ENCODE measurements at regions not wholly inside any gene's neighbourhood (a gene's known extent, or its start where the extent isn't known, plus 50 kb on each side); places are given as distances from the start of the nearest gene placed in this dataset.

DNA sequence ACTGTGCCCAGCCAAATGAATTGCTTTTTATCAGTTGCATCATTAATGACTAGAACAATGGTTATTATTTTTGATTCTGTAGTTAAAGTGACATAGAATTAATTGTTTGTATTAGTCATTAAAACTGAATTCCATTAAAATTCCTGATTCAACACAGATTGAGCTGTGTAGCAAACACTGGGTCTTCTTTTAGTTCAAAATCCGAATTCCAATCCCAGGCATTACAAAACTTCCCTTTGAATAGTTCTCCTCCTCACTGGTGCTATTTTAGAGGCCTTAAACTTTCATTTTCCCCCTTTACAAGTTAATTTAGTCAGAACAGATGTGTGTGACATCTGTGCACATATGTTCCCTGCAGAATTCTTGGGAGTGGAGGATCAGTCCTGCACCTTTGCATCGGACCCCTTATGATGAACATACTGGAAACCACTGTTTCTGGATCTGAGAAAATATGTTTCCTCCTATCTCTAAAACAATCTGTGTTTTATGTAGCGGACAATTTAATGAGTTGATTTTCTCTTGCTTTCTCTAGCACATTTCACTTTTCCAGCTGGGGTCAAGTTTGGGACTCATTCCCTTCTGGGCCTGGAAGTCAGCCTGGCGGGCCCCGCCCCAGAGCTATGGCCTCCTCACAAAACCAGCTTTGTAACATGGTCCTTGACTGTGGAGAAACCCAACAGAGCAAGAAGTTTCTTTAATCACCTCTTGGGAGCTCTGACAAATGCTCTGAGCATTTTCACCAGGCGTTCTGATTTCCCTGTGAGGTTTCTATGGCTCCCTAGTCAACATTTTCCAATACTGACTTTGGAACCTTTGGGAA, 87.9 kb upstream of the MAMDC2 start:
- Mint-ChIP-seq H3K27ac (no peak overlapping the region), H3K36me3 (no peaks in the 10 kb centered on the region), H3K9me3 (no peaks in the 10 kb centered on the region), H3K27me3 (peaks cover 3% of the 10 kb centered on the region), H3K4me1 (no peaks in the 10 kb centered on the region), H3K4me3 (no peak overlapping the region)
- ATAC-seq (ENCODE audit: low read depth) (no peak), DNase-seq (ENCODE audit: low spot score in 2 of 2) (no peak)

DNA sequence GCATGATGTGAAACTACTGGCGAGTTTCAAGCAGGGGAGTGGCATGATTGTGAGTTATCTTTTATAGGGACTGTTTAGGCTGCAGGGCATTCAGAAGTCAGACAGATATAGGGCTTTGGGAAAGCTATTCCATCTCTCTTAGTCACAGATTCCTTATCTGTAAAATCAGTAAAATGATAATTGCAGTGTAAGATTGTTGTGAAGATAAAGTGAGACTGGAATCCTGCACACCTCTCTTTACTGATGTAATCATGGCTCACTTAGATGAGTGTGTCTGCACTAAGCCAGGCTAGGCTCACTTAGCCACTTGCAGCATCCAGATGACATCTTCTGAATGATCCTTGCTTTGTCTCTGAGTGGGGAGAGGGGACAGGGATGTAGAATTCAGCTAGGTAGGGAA, 81.8 kb upstream of the MAMDC2 start:
- Mint-ChIP-seq H3K27me3 (peaks cover 6% of the 10 kb centered on the region), H3K4me3 (no peak overlapping the region), H3K4me1 (no peaks in the 10 kb centered on the region), H3K27ac (no peak overlapping the region), H3K9me3 (no peaks in the 10 kb centered on the region), H3K36me3 (no peaks in the 10 kb centered on the region)
- ATAC-seq (ENCODE audit: low read depth) (no peak), DNase-seq (ENCODE audit: low spot score in 2 of 2) (no peak)

DNA sequence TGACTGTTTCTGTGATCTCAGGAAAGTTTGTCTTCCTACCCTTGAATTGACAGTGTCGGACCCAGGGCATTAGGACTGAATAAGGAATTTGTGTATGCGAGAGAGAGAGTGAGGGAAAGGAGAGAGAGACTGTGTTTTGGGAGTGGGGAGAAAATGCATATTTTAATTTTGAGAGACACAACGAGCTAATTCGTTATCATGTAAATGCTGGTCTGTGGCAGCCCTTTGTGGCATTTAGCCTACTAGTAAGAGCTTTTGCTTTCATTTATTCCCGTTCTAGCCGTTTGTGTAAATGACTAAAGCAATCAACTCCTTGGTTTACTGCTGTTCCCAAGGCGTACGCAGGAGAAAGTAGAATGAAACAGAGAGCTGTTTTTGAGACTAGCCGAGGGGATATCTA, 79.8 kb upstream of the MAMDC2 start:
- Mint-ChIP-seq H3K36me3 (no peaks in the 10 kb centered on the region), H3K4me1 (no peaks in the 10 kb centered on the region), H3K27ac (no peak overlapping the region), H3K27me3 (peaks cover 8% of the 10 kb centered on the region), H3K9me3 (no peaks in the 10 kb centered on the region), H3K4me3 (no peak overlapping the region)
- ATAC-seq (ENCODE audit: low read depth) (no peak), DNase-seq (ENCODE audit: low spot score in 2 of 2) (no peak)

DNA sequence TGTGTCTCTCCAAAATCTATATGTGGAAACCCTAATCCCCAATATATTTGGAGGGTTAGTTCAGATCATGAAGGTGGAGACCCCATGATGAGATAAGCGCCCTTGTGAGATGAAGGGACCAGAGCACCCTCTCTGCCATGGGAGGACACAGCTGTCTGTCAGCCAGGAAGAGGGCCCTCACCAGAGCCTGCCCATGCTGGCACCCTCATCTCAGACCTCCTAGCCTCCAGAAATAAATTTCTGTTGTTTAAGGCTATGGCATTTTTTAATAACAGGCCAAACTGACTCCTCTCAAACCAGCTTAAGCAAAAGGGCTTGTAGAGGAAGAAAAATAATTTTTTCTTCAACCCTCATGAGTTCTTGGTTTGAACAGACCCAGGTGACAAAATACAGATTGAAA, 79.2 kb upstream of the MAMDC2 start:
- ATAC-seq (ENCODE audit: low read depth): no peak
- no peaks in the 10 kb centered on the region for H3K36me3 Mint-ChIP-seq
- peaks cover 8% of the 10 kb centered on the region for H3K27me3 Mint-ChIP-seq
- H3K4me1 Mint-ChIP-seq: no peaks in the 10 kb centered on the region
- H3K4me3 Mint-ChIP-seq: no peak overlapping the region
- H3K27ac Mint-ChIP-seq: no peak overlapping the region
- DNase-seq (ENCODE audit: low spot score in 2 of 2): no peak
- H3K9me3 Mint-ChIP-seq: no peaks in the 10 kb centered on the region

DNA sequence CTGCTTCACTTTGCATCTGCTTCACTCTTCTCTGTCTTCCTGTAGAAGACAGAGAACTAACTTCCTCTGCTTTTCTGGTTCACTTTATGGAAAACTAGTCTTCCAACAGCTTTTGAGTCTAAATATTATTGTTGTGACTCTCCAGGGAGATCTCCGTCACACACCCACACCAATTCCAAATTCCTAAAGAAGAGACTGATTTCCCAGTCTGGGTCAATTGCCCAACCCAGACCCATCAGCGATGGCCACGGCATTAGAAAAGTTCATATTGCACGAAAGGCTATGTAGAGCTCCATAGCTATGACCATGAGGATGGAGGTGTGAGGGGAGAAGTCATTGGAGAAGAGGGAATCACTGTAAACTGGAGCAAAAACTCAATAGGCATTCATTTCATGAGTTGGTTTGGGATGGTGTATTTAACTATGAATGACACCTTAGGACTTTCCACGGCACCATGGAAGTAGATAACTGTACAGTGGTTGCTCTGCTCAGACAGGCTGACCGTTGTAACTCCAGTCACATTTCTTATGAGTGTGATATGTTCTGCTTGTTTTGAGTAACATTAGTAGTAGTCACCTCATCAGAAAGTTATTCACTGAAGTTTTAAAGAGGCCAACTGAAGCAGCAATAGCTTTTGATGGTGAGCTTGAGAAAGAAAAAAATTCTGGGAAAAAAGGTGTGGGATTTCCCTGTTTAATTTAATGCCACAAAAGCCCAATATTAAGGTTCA, 78.1 kb upstream of the MAMDC2 start:
- Mint-ChIP-seq H3K9me3 (no peaks in the 10 kb centered on the region), H3K4me3 (no peak overlapping the region), H3K27me3 (peaks cover 8% of the 10 kb centered on the region), H3K27ac (no peak overlapping the region), H3K36me3 (no peaks in the 10 kb centered on the region), H3K4me1 (no peaks in the 10 kb centered on the region)
- DNase-seq (ENCODE audit: low spot score in 2 of 2): no peak
- no peak for ATAC-seq (ENCODE audit: low read depth)

DNA sequence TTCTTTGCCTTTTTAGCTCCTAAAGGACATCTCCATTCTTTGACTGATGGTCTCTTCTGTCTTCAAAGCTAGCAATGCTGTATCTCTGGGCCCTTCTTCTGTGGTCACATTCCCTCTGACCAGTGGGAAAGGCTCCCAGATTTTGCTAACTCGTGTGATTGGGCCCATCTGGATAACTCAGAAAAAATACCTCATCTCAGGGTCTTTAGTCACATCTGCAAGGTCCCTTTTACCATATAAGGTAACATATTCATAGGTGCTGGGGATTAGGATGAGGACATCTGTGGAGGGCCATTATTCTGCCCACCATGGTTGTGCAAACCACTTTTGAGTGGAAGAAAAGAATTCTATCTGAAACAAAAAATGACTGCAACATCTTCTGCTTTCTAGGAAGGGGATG, 76.3 kb upstream of the MAMDC2 start:
- Mint-ChIP-seq H3K9me3 (no peaks in the 10 kb centered on the region), H3K27me3 (peaks cover 6% of the 10 kb centered on the region), H3K4me3 (no peak overlapping the region), H3K4me1 (no peaks in the 10 kb centered on the region), H3K27ac (no peak overlapping the region), H3K36me3 (no peaks in the 10 kb centered on the region)
- ATAC-seq (ENCODE audit: low read depth): no peak
- DNase-seq (ENCODE audit: low spot score in 2 of 2): no peak

DNA sequence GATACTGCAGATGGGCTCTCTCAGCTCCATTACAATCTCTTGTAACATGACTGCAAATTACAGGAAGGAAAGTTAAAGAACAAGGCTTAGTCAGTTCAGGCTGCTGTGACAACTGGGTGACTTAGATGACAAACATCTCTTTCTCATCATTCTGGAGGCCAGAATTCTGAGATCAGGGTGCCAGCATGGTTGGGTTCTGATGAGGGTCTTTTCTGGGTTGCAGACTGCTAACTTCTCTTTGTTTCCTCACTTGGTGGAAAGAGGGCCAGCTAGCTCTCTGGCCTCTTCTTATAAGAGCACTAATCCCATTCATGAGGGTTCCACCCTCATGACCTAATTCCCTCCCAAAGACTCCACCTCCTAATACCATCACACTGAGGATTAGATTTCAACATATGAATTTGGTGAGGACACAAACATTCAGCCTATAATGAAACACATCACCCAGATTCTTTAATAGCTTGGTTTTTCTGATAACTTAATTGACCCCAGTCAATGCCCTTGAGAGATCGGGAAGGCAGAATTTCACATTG, 73.6 kb upstream of the MAMDC2 start:
- no peak for DNase-seq (ENCODE audit: low spot score in 2 of 2)
- ATAC-seq (ENCODE audit: low read depth): no peak
- Mint-ChIP-seq H3K27ac (no peak overlapping the region), H3K27me3 (peaks cover 10% of the 10 kb centered on the region), H3K9me3 (no peaks in the 10 kb centered on the region), H3K4me1 (no peaks in the 10 kb centered on the region), H3K36me3 (no peaks in the 10 kb centered on the region), H3K4me3 (no peak overlapping the region)

DNA sequence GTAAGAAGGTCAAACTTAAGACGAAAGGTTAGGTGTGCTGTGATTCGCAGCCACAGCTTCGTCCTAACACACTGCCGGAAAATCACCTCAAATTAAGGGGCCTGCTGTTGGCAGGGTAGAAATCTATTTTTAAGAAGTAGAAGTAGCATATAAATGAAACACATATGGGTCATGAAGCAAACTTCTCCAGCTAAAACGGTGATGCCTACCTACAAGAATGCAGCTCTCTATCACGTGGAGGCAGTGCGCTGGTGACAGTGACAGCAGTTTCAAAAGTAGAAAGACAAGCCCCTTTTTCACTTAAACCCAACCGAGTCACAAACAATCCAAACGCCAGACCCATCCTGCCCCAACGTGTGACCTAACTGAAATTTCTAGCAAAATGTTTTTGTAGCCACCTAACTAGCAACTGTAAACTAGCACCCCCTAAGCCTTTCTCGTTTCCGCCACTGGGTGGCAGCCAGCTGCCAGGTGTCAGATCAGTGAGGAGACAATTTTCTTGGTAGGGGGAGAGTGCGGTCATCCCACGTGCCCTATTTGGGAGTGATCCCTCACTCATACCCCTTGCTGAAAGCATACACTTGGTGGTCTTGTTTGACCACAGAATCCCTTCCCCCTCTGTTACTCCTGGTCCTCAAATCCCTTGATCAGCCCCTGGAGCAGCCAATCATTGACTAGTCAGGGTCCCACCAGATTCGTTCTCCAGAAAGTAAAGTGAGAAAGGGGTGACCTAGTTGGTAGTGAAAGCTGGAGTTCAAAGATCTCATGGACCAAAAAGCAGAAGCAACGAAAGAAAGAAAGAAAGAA, 71.8 kb upstream of the MAMDC2 start:
- Mint-ChIP-seq H3K9me3 (no peaks in the 10 kb centered on the region), H3K27ac (no peak overlapping the region), H3K27me3 (peaks cover 11% of the 10 kb centered on the region), H3K36me3 (no peaks in the 10 kb centered on the region), H3K4me3 (no peak overlapping the region), H3K4me1 (no peaks in the 10 kb centered on the region)
- DNase-seq (ENCODE audit: low spot score in 2 of 2) (peak; percentile 30 to 31), ATAC-seq (ENCODE audit: low read depth) (no peak)

DNA sequence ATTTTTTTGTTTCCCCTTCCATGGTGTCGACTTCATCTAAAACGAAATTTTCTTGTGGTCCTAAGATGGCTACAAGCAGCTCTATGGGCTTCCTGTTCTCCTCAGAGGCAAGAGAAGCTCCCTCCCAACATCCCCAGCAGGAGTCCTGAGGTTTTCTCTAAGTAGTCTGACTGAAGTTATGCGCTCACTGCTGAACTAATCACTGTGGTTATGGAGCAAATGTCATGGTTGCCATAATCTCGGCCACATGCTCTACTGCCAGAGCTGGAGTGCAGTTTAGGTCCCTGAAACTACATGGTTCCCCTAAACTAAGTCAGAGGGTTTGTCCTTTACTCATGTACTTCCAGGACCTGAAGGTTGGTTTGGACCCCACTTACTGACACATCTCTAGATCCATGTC, 68.0 kb upstream of the MAMDC2 start:
- no peaks in the 10 kb centered on the region for H3K9me3 Mint-ChIP-seq
- no peak overlapping the region for H3K27ac Mint-ChIP-seq
- H3K4me1 Mint-ChIP-seq: no peaks in the 10 kb centered on the region
- no peak for ATAC-seq (ENCODE audit: low read depth)
- H3K36me3 Mint-ChIP-seq: no peaks in the 10 kb centered on the region
- no peak overlapping the region for H3K4me3 Mint-ChIP-seq
- DNase-seq (ENCODE audit: low spot score in 2 of 2): no peak
- peaks cover 16% of the 10 kb centered on the region for H3K27me3 Mint-ChIP-seq

DNA sequence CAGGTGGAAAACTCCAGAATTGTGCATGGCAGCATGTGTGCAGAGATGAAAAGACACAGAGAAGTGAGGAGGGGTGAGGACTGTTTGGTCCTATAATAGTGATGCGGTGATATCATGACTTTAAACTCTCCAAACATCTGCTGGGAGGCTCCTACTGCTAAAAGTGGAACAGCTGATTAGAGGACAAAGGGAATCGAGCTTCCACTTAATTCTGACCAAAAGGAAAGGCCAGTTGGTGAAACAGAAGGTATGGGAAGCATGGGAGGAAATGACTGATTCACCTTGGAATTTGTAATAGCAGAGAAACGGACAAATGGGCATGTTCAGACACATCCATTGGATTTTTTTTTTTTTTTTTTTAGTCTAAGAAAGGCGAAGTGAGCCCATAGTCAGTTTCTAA, 67.5 kb upstream of the MAMDC2 start:
- ATAC-seq (ENCODE audit: low read depth): no peak
- Mint-ChIP-seq H3K27me3 (peaks cover 16% of the 10 kb centered on the region), H3K4me1 (no peaks in the 10 kb centered on the region), H3K36me3 (no peaks in the 10 kb centered on the region), H3K4me3 (no peak overlapping the region), H3K27ac (no peak overlapping the region), H3K9me3 (no peaks in the 10 kb centered on the region)
- no peak for DNase-seq (ENCODE audit: low spot score in 2 of 2)

DNA sequence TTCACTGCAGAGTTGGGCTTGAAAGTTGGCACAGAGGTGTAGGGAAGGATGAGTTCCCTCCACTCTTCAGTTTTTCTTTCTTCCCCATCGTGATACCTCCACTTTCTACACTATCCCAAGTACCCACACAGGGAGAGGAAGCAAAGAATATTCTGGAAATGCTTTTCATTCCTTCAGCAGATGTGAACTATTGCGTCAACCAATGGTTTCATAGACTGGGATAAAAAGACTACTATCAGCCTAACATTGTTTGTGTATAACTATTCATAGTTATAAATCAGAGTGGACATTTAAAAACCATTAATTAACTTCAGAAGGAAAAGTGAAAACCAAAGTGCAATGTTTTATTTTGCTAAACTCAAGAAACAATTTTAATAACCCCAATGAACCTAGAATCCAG, 63.6 kb upstream of the MAMDC2 start:
- peaks cover 11% of the 10 kb centered on the region for H3K27me3 Mint-ChIP-seq
- ATAC-seq (ENCODE audit: low read depth) (no peak), DNase-seq (ENCODE audit: low spot score in 2 of 2) (no peak)
- no peaks in the 10 kb centered on the region for H3K36me3 Mint-ChIP-seq
- no peak overlapping the region for H3K4me3 Mint-ChIP-seq
- H3K27ac Mint-ChIP-seq: no peak overlapping the region
- H3K4me1 Mint-ChIP-seq: no peaks in the 10 kb centered on the region
- H3K9me3 Mint-ChIP-seq: no peaks in the 10 kb centered on the region

DNA sequence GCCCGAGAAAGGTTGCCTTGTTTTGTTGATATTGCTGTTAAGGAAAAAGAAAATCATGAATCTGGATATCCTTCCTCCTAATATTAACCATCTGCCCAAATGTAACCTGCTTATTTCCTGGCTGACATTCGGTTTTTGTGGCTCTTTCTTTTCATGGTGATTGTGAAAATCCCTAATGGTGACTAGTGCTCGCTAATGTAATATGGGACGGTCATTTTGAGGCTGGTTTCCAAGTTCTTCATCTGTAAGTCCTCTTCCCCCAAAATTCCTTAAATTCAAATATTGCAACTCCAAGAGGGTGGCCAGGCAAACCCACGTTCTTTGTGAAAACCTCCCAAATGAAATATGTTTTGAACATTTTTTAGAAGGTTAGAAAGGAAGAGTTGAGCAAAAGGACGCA, 63.1 kb upstream of the MAMDC2 start:
- Mint-ChIP-seq H3K27me3 (peaks cover 9% of the 10 kb centered on the region), H3K36me3 (no peaks in the 10 kb centered on the region), H3K9me3 (no peaks in the 10 kb centered on the region), H3K27ac (no peak overlapping the region), H3K4me1 (no peaks in the 10 kb centered on the region), H3K4me3 (no peak overlapping the region)
- no peak for ATAC-seq (ENCODE audit: low read depth)
- DNase-seq (ENCODE audit: low spot score in 2 of 2): no peak

DNA sequence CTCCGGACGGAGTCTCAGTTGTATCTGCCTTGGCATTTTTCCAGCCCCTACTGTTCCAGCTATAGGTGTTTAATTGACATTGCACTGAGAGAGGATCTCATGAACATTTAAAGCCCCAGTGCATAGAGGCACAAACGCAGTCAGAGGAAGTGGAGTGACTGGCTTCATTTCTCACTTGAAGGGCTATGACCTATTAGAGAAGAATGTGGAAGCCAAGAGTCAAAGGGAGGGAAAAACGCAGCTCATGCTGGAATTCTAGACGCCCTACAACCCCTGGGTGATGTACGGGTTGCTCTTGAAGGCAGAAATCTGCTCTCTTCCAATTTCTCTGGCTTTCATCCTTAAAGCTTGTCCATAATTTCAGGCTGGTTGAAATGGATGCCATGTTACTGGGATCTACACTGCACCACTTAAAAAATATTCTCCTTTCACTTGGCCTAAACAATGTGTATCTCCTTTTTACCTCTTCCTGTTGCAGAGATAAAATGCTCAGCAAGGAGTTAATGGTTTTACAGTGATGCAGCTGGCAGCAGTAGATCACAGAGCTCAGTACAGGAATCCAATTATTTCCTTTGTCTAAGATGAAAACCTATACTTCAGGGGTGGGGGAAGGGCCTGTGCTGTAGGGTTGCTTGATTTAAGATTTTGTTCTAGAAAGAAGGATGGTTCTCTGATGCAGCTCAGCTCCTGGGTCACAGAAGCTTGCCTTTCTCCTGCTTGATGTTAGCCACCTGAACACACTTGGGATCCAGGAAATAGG, 61.8 kb upstream of the MAMDC2 start:
- ATAC-seq (ENCODE audit: low read depth) (no peak), DNase-seq (ENCODE audit: low spot score in 2 of 2) (no peak)
- Mint-ChIP-seq H3K36me3 (no peaks in the 10 kb centered on the region), H3K9me3 (no peaks in the 10 kb centered on the region), H3K4me1 (no peaks in the 10 kb centered on the region), H3K27me3 (peaks cover 6% of the 10 kb centered on the region), H3K27ac (no peak overlapping the region), H3K4me3 (no peak overlapping the region)

All from memory B cell (primary cell).